ENCODE measurements at regions not wholly inside any gene's neighbourhood (a gene's known extent, or its start where the extent isn't known, plus 50 kb on each side); places are given as distances from the start of the nearest gene placed in this dataset.

DNA sequence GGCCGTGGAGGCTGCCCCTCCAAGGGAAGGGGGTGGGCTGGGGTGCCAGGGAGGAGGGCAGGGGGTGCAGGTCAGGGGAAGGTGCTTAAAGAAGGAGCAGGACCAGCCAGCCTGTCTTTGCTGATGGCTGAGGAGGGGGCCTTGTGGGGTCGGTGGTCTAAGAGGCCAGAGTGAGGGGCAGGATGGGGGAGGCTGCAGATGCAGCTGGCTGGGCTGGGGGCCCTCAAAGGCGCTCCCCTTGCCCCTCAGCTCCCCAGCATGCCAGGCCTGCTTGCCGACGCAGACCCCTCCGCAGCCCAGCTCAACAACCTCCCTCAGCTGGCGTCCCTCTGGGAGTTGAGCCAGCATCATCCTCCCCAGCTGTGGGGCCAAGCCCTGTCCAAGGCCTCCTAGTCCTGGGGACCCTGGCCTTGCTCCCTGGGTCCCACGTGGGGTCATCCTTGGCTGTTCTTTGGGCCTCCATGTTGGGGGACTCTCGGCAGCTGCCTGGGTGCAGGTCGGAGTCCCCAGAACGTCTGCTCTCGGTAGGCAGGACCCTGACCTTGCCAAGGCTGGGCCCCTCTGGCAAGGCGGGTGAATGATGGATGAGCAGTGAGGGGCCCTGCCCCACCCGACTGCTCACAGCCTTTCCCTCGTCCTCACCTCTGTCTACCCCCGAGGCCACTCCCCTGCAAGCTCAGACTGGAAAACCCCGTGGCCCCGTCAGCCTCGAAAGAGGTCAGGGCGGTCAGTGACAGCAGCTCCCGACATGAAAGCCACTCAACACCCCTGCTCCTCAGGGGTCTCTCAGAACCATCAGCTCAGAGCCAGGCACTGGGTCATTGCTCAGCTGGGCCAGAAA lies 119.4 kb downstream of the FAM53A start:
- Histone ChIP-seq H3K27ac (ENCODE audit: extremely low read depth, low read depth, low read length) (no peak overlapping the region), H3K9me1 (ENCODE audit: control insufficient read depth, insufficient read depth, low read length) (peaks cover 2% of the 10 kb centered on the region), H3K4me3 (no peak overlapping the region), H3K9ac (ENCODE audit: insufficient read depth in 1 of 2, low read depth in 2 of 2, low read length in 2 of 2) (no peak overlapping the region; a peak in 1 of 4 replicates), H4K20me1 (replicated peaks; ENCODE audit: control insufficient read depth, insufficient read depth, low read length) (peaks cover 29% of the 10 kb centered on the region), H3K4me2 (ENCODE audit: insufficient read depth, low read length) (no peak overlapping the region), H3K79me2 (ENCODE audit: control insufficient read depth, insufficient read depth, low read length) (no peaks in the 10 kb centered on the region), H3K36me3 (ENCODE audit: control insufficient read depth, insufficient read depth, low read length) (no peaks in the 10 kb centered on the region), H3K27me3 (ENCODE audit: control insufficient read depth in 2 of 2, insufficient read depth in 2 of 2, low read length in 2 of 2) (peaks cover 31 to 40% of the 10 kb centered on the region in 2 experiments), H3K4me1 (replicated peaks in 1 of 2; ENCODE audit: control insufficient read depth in 2 of 2, insufficient read depth in 2 of 2, low read length in 2 of 2) (peaks cover 0 to 78% of the 10 kb centered on the region in 2 experiments; a peak in 3 of 5 replicates), H3K9me3 (replicated peaks; ENCODE audit: control insufficient read depth, insufficient read depth, low read depth, low read length) (no peaks in the 10 kb centered on the region), H2AFZ (ENCODE audit: low read depth, low read length) (no peak overlapping the region)
- ChIA-PET POLR2A (no interaction called here), CTCF (ENCODE audit: low intra/inter-chr PET ratio) (no interaction called here)
- TF ChIP-seq, protein P1, sequence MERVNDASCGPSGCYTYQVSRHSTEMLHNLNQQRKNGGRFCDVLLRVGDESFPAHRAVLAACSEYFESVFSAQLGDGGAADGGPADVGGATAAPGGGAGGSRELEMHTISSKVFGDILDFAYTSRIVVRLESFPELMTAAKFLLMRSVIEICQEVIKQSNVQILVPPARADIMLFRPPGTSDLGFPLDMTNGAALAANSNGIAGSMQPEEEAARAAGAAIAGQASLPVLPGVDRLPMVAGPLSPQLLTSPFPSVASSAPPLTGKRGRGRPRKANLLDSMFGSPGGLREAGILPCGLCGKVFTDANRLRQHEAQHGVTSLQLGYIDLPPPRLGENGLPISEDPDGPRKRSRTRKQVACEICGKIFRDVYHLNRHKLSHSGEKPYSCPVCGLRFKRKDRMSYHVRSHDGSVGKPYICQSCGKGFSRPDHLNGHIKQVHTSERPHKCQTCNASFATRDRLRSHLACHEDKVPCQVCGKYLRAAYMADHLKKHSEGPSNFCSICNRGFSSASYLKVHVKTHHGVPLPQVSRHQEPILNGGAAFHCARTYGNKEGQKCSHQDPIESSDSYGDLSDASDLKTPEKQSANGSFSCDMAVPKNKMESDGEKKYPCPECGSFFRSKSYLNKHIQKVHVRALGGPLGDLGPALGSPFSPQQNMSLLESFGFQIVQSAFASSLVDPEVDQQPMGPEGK (CRISPR knock-in tag; IDR thresholded peaks at IDR 0.05; ENCODE audit: borderline replicate concordance), result no peak
- TF ChIP-seq HMGN3 (IDR thresholded peaks at IDR 0.05; ENCODE audit: borderline replicate concordance, extremely low read depth, insufficient read length, low read depth, low read length), result peak; percentile 15
- intact Hi-C loops (cut with micrococcal nuclease) (no loop called here), in situ Hi-C loops (cut with MboI) (no loop called here)
- DNase-seq (ENCODE audit: extremely low read depth in 1 of 4, low spot score in 3 of 4), result no peak
- no peak for ATAC-seq
- FAIRE-seq, result no peak
- 8% methylated on average over 19 of the region's 21 CpGs for WGBS (ENCODE audit: insufficient coverage, low coverage, missing lambda C conversion rate)
- no TSS peak for BruUV-seq (replicated peaks)

Measured in K562 (cell line).